GM19468 (cell line): ENCODE measurements at regions not wholly inside any gene's neighbourhood (a gene's known extent, or its start where the extent isn't known, plus 50 kb on each side); places are given as distances from the start of the nearest gene placed in this dataset.

ENCODE experiments used
- ATAC-seq: cut with Tn5 transposase; IDR thresholded peaks from one replicate; pipeline ENCODE4 v1.9.1; 2021; ENCODE audit warnings: mild to moderate bottlenecking, moderate library complexity, moderate number of reproducible peaks; ENCODE audit not compliant: unreplicated experiment; ENCODE audit errors: extremely low read depth

DNA sequence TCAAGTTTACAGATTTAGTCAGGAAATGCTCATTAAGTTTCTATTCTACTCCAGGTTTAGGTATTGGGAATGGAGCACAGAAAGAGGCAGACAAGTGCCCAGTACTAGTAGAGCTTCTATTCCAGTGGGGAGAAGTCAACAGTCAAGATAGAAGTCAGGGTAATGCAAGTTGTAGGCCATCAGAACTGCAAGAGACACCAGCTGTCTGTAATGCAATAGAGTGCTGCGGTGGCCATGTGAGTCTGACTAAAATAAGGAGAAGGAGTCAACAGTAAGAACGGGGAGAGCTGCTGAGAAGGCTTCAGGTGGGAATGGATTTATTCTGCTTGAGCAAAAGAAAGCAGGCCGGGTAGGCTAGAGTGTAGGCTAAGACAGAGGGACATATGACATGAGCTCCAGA is 515.0 kb downstream of the QKI start:
- ATAC-seq, result no peak

DNA sequence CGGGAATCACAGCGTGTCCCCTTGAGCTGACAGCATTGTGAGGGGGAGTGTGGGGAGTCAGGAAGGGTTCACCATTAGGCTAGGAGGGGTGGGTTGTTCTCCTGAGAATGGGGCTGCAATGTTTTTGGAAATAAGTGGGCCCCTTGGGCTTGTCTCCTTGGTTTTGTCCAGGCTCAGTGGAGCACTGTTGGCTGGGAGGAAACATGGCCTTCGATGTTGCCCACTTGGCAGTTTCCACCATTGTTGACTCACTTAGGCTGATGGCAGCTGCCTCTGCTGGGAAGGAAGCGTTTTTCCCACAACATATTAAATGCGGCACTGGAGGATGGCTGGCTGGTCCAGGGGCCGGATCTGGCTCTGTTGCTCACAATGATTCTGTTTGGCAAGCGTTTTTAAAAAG is 512.1 kb downstream of the QKI start:
- no peak for ATAC-seq

DNA sequence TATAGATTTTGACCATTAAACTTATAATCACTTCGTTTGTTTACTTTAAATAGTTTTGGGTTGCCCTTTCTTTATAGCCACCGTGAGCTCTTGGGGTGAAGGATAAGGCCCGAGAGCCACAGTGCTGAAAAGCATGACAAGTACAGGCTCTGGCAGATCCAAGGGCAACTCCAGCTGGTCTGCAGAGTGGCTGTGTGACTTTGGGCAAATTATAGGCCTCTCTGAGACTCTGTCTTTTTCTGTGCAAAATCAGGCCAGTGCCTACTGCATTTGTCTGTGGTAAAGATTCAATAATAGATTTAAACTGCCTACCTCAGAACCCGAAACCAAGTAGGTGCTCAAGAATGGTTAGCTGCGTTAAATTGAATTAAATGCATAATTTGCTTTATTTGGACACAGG is 511.3 kb downstream of the QKI start:
- no peak for ATAC-seq

DNA sequence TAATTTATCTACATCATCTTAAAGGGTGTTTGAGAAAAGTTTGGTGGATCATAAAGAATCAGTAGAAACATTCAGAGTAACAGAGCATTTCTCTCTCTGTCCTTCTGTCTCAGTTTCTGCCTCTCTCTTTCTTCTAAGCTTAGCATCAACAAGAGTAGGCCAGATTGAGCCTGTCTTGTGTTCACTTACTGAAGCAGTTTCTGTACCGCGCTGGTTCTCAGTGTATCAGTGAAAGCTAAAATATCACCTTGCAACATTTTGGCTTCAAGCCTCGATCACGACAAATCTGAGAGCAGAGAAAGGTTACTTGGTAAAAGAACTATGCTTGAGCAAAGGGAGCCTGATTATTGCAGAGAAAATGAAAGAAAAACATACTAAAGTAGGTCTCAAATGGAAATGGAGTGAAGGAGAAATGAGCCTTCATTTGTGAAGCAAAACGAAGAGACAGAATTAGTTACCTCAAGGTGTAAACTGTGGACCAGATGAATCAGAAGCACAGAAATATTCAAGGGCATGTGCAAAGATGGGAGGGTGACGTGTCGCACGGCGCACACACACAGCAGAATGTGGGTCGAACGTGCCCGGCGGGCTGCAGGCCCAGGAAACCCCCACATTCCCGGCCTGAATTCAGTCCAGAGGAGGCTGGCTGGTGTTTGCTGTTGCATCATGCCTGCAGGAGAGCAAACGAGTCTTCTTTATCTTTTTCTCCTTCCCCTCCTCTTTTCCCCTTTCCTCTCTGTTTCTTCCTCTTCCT is 509.3 kb downstream of the QKI start:
- ATAC-seq, result no peak

DNA sequence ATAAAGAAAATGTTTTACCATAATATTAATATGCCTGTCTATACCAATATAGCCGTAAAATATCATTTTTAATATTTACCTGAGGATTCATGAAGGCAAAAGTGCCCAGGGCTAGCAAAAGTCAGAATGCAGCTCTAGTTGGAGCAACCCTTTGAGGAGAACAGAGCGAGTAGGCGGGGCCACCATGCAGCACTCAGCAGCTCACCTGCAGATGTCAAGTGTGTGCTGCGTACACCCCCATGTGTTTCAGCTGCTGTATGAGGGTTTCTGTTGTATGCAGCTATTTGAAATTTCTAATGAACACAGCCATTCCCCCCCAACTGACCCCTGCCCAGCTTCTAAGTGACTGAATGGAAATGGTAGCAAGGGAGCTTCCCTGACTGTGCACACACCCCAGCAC is 508.0 kb downstream of the QKI start:
- ATAC-seq, result no peak

DNA sequence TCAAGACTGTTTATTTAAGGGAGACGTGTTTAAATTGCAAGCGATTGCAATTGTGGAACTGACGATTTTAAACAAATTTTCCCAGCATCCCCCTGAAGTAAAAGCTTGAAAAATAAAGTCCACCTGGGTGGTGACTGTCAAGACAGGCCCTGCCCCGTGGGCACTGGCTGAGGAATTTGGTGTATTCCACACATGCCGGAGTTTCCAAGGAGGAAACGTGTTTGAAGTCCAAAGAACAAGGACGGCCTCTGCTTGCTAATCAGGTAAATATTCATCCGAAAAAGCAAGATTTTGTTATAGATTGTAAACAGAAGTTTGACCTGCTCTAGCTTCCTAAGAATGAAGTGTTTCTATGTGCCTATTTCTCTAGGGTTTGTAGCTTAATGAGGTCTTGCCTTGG is 505.1 kb downstream of the QKI start:
- no peak for ATAC-seq

DNA sequence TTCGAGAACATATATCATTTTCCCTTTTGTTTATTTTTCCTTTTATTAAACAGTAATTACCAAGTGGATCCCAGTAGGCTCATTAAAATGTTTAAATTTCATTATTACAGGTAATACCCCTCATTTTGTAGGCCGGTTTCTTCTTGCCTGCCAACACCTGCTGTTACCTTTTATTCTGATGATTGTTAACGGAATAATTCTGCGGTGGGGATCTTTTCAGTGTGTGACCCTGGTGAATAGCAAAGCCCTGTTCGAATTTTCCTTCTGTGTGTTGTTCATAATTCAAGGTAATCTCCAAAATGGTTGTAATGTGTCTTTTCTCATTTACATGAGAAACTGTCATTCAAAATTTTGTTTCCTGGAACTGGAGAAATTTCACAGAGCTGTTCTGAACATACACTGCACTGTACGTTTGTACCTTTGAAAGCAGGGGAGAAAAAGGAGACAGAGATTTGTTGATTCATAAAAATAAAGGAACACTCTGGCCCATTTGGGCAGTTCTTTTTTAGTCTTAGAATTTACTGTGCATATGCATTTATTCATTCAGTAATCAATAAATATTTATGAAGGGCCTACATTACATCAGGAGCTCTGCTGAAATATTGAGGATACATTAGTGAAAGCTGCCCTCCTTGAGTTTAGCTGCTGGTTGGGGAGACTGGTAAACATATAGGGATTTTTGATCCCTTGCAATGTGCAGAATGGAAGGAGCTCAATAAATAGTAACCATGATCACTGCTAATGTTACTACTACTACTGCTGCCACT is 502.0 kb downstream of the QKI start:
- ATAC-seq, result no peak

DNA sequence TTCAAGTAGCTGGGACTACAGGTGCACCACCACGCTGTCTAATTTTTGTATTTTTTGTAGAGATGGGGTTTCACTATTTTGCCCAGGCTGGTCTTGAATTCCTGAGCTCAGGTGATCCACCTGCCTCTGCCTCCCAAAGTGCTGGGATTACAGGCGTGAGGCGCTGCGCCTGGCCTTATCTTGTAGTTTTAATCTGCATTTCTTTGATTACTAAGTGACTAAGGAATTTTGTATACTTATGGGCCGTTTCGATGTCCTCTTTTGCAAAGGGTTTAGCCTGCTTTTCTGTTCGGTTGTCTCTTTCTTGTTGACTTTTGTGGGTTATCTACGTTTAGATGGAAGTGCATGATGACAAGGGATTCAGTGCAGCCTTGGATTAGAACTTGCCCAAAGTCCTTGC is 500.6 kb downstream of the QKI start:
- no peak for ATAC-seq

DNA sequence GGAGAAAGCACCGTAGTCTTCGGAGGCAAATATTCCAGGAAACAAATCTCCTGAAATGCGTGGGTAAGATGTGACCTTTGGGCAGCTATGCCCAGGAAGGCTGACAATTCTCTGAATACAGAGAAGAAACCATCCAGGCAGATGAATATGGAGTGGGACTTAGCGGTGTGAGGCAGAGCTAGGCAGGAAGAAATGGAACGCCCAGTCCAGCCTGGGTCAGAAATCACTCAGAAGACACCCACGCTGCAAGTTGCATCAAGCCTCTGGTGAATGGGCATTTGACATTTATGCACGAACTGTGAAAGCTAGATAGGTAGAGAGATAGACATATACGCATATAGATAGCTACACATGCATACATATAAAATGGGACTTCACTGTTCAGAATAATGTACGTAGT is 498.5 kb downstream of the QKI start:
- ATAC-seq, result no peak

DNA sequence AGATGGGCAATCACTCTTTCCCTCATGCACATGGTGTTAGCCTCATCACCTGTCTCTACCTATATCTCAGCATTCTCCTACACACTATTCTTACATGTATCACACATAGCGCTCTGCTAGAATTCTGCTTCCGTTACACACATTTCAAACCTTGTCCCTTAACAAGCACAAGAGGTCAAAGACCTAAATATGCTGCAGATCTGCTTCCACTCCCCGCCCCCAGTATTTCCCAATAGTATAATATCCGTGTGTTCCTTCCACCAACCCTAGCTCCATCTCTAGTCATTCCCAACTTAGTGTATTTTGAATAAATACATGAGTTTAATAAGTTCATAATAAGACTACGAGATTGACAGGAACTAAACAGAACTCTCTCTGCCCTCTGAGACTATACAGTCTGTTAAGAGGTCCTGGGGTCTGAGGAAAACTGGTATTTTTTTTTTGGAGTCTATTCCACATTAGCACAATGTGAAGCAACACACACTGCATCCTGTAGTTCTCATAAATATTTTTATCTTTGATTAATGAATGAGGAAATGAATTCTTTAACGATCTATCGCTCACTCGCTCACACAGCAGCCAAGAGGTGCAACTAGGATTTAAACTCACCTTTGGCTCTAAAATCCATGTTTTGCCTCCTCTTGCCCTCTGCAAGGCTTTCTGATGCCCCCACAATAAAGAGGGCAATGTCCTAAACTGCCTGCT is 491.6 kb downstream of the QKI start:
- no peak for ATAC-seq

DNA sequence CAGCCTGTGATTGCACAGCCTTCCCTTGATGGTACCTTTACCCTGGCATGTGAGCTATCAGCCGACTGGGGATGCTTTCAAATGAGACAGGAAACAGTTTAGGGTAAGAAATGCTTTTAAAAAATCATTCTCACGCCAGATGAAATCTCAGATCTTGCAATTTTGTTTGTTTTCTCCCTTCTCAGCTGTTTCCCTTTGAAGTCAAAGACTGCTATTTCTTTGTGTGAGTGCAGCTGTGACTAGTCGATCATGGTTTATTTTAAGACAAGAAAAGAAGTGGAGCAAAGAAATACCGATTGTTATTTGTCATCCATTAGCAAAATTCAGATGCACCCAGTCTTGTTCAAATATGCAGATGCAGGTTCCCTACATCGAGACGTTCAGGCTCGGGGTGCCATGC is 489.7 kb downstream of the QKI start:
- no peak for ATAC-seq

DNA sequence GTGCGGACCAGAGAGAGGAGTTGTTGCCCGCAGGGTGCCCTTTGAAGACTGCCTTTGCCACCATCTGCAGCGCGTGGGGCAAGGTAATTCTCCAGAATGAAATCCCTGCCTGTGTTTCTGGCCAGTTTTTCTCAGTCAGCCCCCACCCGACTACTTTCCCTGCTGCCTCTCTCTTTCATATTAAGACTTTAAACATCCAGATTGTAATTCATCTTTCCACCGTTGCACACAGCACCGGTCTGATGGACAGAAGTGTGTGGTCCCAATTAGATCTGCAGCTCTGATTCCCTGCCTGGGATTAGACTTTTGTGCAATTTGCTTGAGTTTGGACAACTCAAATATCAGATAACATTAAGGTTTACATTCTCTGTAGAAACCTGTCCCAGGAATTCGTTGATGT is 489.0 kb downstream of the QKI start:
- no peak for ATAC-seq

DNA sequence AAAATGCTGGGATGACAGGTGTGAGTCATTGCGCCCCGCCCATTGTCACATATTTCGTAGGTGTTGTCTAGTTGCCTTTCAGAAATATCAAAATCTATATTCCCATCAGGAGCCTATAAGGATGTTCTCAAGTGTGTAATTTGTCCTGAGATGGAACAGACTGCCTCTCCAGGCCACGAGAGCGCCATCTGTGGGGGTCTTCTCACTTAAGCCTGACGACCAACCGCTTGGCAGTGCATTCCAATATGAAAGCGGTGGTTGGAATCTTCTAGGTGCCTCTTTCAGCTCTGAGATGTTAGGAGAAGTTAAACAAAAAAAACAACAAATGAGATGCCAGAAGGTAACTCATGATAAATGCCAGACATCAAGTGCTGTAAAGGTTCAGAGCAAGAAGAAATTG is 488.5 kb downstream of the QKI start:
- no peak for ATAC-seq

DNA sequence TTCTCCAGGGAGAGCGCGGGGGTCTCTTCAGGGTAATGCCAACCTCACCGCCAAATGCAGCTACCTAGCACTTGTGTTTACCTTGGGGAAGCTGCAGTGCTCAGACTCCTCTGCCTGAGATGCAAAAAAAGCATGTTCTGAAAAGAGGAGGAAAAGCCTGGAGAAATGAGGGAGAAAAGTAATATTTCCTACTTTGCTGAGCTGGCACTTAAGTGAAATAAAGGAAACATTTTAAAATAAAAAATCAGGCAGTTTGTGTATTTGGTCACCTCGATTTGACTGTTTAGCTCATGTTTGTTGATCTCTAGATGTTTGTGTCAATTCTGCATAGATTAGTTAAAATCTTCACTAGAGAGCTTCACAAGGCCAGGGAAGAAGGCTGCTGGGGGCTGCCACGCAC is 487.2 kb downstream of the QKI start:
- ATAC-seq, result no peak

DNA sequence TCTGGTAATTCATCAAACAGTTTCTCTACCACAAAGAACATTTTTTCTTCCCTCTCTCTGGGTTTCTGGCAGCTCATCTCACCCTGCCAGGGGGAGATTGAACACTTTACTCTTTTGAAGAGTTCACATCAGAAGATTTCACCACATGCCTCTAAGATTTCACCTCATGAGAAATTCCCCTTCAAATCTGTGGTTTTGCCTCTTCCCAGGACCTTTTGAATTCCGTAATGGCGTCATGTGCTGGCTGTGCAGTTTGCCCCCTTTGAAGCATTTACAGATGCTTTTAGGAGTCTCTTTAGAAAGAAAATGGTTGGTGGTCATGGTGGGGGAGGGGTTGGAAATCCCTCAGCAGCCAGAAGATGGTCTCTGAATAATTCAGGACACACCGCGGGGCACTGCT is 486.1 kb downstream of the QKI start:
- no peak for ATAC-seq

DNA sequence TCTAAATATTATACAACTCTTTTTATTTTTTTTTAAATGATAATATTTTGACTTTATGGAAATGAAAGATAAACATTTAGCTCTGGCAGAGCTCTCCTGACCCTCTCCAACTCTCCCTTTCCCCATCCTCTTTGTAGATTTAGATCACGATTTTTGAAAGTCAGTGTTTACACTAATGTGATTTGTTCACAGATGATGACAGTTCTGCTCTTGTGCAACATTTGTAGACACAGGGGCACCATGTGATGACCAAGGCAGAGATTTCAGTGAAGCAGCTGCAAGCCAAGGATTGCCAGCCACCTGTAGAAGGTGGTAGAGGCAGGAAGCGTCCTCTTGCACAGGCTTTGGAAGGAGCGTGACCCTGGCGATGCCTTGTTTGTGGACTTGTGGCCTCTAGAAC is 483.2 kb downstream of the QKI start:
- no peak for ATAC-seq

DNA sequence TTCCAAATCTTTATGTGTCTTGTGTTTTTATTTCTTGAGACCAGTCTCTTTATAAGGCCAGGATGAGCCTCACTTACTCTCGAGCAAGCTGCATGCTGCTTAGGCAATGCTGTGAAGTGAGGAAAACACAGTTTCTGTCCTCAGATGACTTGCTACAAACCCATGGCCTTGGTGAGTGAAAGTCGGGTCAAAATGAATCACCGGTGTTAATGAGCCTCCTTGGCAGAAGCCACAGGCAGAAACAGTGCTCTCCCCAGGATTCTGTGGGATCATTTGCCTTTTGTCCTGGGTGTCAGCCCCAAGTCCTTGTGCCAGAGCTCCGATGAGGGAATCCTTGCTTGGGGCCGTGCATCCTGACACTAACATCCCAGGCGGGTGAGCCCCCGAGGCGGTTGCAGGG is 482.5 kb downstream of the QKI start:
- ATAC-seq, result no peak

DNA sequence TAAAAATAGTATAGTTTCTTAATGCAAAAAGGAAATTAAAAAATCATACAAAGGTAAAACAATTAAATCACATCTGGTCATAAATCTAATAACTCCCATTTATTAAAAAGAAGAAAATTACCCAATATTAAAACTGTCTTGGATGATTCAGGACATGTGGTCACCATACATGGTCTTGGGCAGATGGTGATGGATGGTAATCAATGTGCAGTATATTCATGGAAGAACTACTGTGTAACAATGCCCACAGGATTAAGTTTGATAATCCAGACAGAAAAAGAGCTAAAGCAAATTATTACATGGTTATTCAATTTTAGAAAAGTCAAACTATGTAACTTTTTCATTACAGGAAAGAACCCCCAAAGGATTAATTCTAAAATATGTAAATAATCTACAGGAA is 480.6 kb downstream of the QKI start:
- no peak for ATAC-seq

DNA sequence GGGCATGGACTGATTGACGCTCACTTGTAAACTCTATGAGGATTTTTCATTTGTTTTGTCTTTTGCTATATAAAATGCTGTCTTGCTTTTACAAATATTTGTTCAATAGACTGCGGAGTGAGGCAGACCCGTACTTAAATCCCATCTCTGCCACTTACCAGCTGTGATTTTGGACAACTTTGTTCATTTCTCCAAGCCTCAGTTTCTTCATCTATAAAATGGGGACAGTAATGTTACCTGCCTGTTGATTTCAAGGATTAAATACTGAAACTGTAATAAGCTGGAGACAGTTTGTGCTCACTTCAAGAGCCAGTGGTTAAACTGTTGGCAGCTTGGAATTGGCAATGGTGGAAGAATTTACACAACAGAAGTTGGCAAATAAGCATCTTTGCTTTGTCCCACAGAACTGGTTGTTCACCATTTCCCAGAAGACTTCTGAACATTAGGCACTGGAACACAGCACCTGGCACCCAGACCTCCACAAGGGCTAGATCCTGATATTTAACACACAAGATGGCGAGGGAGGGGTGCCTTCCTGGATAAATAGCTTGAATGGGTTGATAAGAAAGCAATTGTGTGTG is 479.2 kb downstream of the QKI start:
- ATAC-seq, result no peak

DNA sequence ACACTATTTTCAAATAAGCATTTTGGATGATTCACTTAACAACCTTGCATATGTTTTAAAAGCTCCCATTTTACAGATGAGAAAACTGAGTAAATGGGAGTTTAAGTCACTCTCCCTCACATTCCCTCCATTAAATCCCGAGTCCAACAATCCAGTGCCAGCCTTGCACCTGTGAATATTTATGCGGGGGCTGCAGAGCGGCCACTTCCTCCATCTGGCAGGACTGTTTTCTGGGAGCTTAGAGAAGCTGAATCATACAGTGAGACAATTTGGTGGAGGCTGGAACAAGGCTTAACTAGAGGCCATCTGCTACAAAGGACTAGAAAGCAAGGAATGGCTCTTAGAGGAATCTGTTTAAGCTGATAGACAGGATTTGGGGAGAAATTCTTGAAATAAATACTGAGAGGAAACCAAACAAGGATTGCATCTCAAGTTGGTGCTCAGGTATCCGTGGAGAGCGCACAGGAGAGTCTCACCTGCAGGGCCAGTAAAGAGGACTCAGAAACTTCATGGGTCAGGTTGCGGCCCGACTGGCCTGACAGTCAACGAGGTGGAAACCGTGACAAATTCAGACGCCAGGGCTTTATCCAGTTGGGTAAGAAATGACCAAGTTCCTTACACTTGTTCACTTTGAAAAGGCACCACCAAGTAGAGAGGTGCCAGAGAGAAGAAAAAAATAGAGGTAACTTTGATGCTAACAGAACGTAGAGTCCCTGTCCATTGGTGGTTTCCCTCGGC is 478.5 kb downstream of the QKI start:
- no peak for ATAC-seq
